ENCODE measurements at regions not wholly inside any gene's neighbourhood (a gene's known extent, or its start where the extent isn't known, plus 50 kb on each side); places are given as distances from the start of the nearest gene placed in this dataset.
"Not testable (repeated sequence)": the region's sequence is repeated elsewhere in the genome, so short reads cannot be mapped to it uniquely, and the experiment has no call there.

- POLR2A ChIA-PET (ENCODE audit: unreplicated experiment) = no interaction called here
- CTCF ChIA-PET = no interaction called here
- Histone ChIP-seq H3K36me3 (ENCODE audit: low read depth) (no peaks in the 10 kb centered on the region), H3K79me2 (ENCODE audit: low read depth) (no peaks in the 10 kb centered on the region), H3K27me3 (ENCODE audit: insufficient read depth, low read depth) (no peaks in the 10 kb centered on the region), H3F3A (ENCODE audit: insufficient read depth, low read depth) (no peaks in the 10 kb centered on the region), H3K9me2 (ENCODE audit: insufficient read depth) (no peaks in the 10 kb centered on the region), H3K4me3 (no peak overlapping the region), H3K9me3 (ENCODE audit: insufficient read depth, low read depth) (no peaks in the 10 kb centered on the region), H2AFZ (no peak overlapping the region), H3K4me1 (replicated peaks; ENCODE audit: insufficient read depth) (no peaks in the 10 kb centered on the region), H3K27ac (no peak overlapping the region), H4K20me1 (ENCODE audit: insufficient read depth) (no peaks in the 10 kb centered on the region), H3K4me2 (no peak overlapping the region)
- no peak for TF ChIP-seq CTCF (conservative IDR thresholded peaks at IDR 0.05)
- TF ChIP-seq EZH2 (IDR thresholded peaks at IDR 0.05; ENCODE audit: low read depth) = no peak
- BruUV-seq (replicated peaks) = no TSS peak
- DNase-seq = no peak
- intact Hi-C loops (cut with micrococcal nuclease; ENCODE audit: unreplicated experiment) = no loop called here
These were observed 784.3 kb upstream of the POU3F4 start for GRCh38 chrX:82723806-82724205.

GRCh38 chrX:82727436-82727835 lies 780.7 kb upstream of the POU3F4 start:
- BruUV-seq (replicated peaks); H3K27ac ChIP-seq; H3F3A ChIP-seq (ENCODE audit: insufficient read depth, low read depth); intact Hi-C loops (cut with micrococcal nuclease; ENCODE audit: unreplicated experiment); H3K4me2 ChIP-seq; H3K79me2 ChIP-seq (ENCODE audit: low read depth); H3K4me1 ChIP-seq (replicated peaks; ENCODE audit: insufficient read depth); H4K20me1 ChIP-seq (ENCODE audit: insufficient read depth); H3K4me3 ChIP-seq; H3K9me2 ChIP-seq (ENCODE audit: insufficient read depth); POLR2A ChIA-PET (ENCODE audit: unreplicated experiment); H2AFZ ChIP-seq; DNase-seq; H3K9me3 ChIP-seq (ENCODE audit: insufficient read depth, low read depth); H3K36me3 ChIP-seq (ENCODE audit: low read depth); H3K27me3 ChIP-seq (ENCODE audit: insufficient read depth, low read depth); CTCF ChIA-PET: not testable (repeated sequence)

- Histone ChIP-seq H3K4me1 (replicated peaks; ENCODE audit: insufficient read depth) (no peaks in the 10 kb centered on the region), H3K4me3 (no peak overlapping the region), H2AFZ (no peak overlapping the region), H3K79me2 (ENCODE audit: low read depth) (no peaks in the 10 kb centered on the region), H3K9me3 (ENCODE audit: insufficient read depth, low read depth) (no peaks in the 10 kb centered on the region), H4K20me1 (ENCODE audit: insufficient read depth) (no peaks in the 10 kb centered on the region), H3K9me2 (ENCODE audit: insufficient read depth) (no peaks in the 10 kb centered on the region), H3K36me3 (ENCODE audit: low read depth) (no peaks in the 10 kb centered on the region), H3K4me2 (no peak overlapping the region), H3F3A (ENCODE audit: insufficient read depth, low read depth) (no peaks in the 10 kb centered on the region), H3K27ac (no peak overlapping the region), H3K27me3 (ENCODE audit: insufficient read depth, low read depth) (no peaks in the 10 kb centered on the region)
- ChIA-PET POLR2A (ENCODE audit: unreplicated experiment) (no interaction called here), CTCF (no interaction called here)
- DNase-seq = no peak
- no peak for TF ChIP-seq EZH2 (IDR thresholded peaks at IDR 0.05; ENCODE audit: low read depth)
- TF ChIP-seq CTCF (conservative IDR thresholded peaks at IDR 0.05) = no peak
- intact Hi-C loops (cut with micrococcal nuclease; ENCODE audit: unreplicated experiment) = no loop called here
- BruUV-seq (replicated peaks) = no TSS peak
These were observed 775.2 kb upstream of the POU3F4 start for GRCh38 chrX:82732861-82733260.

DNA sequence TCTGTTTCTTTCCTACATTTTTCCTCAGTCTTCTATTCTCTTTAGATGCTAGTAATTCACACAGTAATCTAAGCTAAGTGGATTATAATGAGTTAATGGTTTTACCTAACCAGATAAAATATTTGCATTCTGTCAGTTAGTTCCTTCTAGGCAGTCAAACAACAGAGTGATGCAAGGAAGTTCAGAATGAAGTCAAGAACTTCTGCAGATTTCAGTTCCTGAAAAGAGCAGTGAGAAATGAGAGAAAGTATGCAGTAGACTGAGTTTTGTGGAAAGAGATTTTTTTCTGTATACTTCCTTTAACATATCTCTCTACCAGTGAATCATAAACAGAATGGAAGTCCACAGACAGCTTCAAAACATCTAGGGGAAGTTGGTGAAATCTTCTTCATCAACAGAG lies 774.0 kb upstream of the POU3F4 start:
- Histone ChIP-seq H3K4me2 (no peak overlapping the region), H3K4me1 (replicated peaks; ENCODE audit: insufficient read depth) (no peaks in the 10 kb centered on the region), H3K79me2 (ENCODE audit: low read depth) (no peaks in the 10 kb centered on the region), H3K36me3 (ENCODE audit: low read depth) (no peaks in the 10 kb centered on the region), H3K27ac (no peak overlapping the region), H3F3A (ENCODE audit: insufficient read depth, low read depth) (no peaks in the 10 kb centered on the region), H2AFZ (no peak overlapping the region), H3K9me2 (ENCODE audit: insufficient read depth) (no peaks in the 10 kb centered on the region), H3K27me3 (ENCODE audit: insufficient read depth, low read depth) (no peaks in the 10 kb centered on the region), H3K4me3 (no peak overlapping the region), H3K9me3 (ENCODE audit: insufficient read depth, low read depth) (no peaks in the 10 kb centered on the region), H4K20me1 (ENCODE audit: insufficient read depth) (no peaks in the 10 kb centered on the region)
- intact Hi-C loops (cut with micrococcal nuclease; ENCODE audit: unreplicated experiment) = no loop called here
- ChIA-PET CTCF (no interaction called here), POLR2A (ENCODE audit: unreplicated experiment) (no interaction called here)
- no peak for TF ChIP-seq CTCF (conservative IDR thresholded peaks at IDR 0.05)
- TF ChIP-seq EZH2 (IDR thresholded peaks at IDR 0.05; ENCODE audit: low read depth) = no peak
- BruUV-seq (replicated peaks) = no TSS peak
- no peak for DNase-seq

DNA sequence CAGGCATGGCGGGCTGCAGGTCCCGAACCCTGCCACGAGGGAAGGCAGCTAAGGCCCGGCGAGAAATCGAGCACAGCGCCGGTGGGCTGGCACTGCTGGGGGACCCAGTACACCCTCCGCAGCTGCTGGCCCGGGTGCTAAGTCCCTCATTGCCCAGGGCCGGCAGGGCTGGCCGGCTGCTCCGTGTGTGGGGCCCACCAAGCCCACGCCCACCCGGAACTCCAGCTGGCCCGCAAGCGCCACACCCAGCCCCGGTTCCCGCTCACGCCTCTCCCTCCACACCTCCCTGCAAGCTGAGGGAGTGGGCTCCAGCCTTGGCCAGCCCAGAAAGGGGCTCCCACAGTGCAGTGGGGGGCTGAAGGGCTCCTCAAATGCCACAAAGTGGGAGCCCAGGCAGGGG lies 769.8 kb upstream of the POU3F4 start:
- H3K27me3 ChIP-seq (ENCODE audit: insufficient read depth, low read depth); H4K20me1 ChIP-seq (ENCODE audit: insufficient read depth); POLR2A ChIA-PET (ENCODE audit: unreplicated experiment); H3F3A ChIP-seq (ENCODE audit: insufficient read depth, low read depth); intact Hi-C loops (cut with micrococcal nuclease; ENCODE audit: unreplicated experiment); H3K27ac ChIP-seq; H3K4me1 ChIP-seq (replicated peaks; ENCODE audit: insufficient read depth); BruUV-seq (replicated peaks); CTCF ChIA-PET; DNase-seq; H3K9me2 ChIP-seq (ENCODE audit: insufficient read depth); H3K4me2 ChIP-seq; H3K9me3 ChIP-seq (ENCODE audit: insufficient read depth, low read depth); H3K79me2 ChIP-seq (ENCODE audit: low read depth); H3K4me3 ChIP-seq; H2AFZ ChIP-seq; H3K36me3 ChIP-seq (ENCODE audit: low read depth): not testable (repeated sequence)
